Lower lobe of right lung (tissue), 2 donors: ENCODE measurements at regions not wholly inside any gene's neighbourhood (a gene's known extent, or its start where the extent isn't known, plus 50 kb on each side); places are given as distances from the start of the nearest gene placed in this dataset.

Source experiments
- ATAC-seq, 2 donors: fragments of 200-7000 bp; cut with Tn5 transposase; one replicate each; pipeline ENCODE4 v1.9.1; 2020 to 2022; ENCODE audit warnings: mild to moderate bottlenecking in 2 of 2, moderate library complexity in 2 of 2
- DNase-seq: peaks from one replicate; pipeline ENCODE4 v3.0.0-alpha.2; 2020
- H3K27ac ChIP-seq: fragments of 200-600 bp; one replicate; pipeline ENCODE4 v1.8.0; 2022
- H3K27me3 ChIP-seq: fragments of 200-600 bp; one replicate; pipeline ENCODE4 v1.8.0; 2022; ENCODE audit warnings: low read depth
- H3K36me3 ChIP-seq: fragments of 200-600 bp; one replicate; pipeline ENCODE4 v1.8.0; 2022; ENCODE audit warnings: mild to moderate bottlenecking
- H3K4me1 ChIP-seq: fragments of 200-600 bp; one replicate; pipeline ENCODE4 v1.8.0; 2022
- H3K4me3 ChIP-seq: fragments of 200-600 bp; one replicate; pipeline ENCODE4 v1.8.0; 2022; ENCODE audit warnings: mild to moderate bottlenecking
- H3K9me3 ChIP-seq: fragments of 200-600 bp; one replicate; pipeline ENCODE4 v1.8.0; 2022
- CTCF ChIP-seq: fragments of 200-600 bp; IDR thresholded peaks from one replicate; pipeline ENCODE4 v1.8.0; 2022; ENCODE audit warnings: antibody characterized with exemption, mild to moderate bottlenecking
- intact Hi-C: fragments of 100-400 bp; cut with DNase I; formaldehyde crosslinking; loops from one replicate; pipeline ENCODE4 v1.11.0; 2022
- donor health status: DM: no; HTN: yes; CAD: no; lungs with severe emphysema.

- ATAC-seq, result no peak
- Histone ChIP-seq H3K4me1 (no peaks in the 10 kb centered on the region), H3K27ac (no peak overlapping the region), H3K4me3 (no peak overlapping the region), H3K9me3 (no peaks in the 10 kb centered on the region), H3K27me3 (no peaks in the 10 kb centered on the region), H3K36me3 (no peaks in the 10 kb centered on the region)
- no peak for DNase-seq
- intact Hi-C loops, result no loop called here
- no peak for TF ChIP-seq CTCF
Observed at GRCh38 chr12:13428538-13429265, 232.2 kb downstream of the EMP1 start.

- Histone ChIP-seq H3K4me1 (no peaks in the 10 kb centered on the region), H3K27ac (no peak overlapping the region), H3K36me3 (no peaks in the 10 kb centered on the region), H3K4me3 (no peak overlapping the region), H3K9me3 (no peaks in the 10 kb centered on the region), H3K27me3 (no peaks in the 10 kb centered on the region)
- ATAC-seq (no peak), DNase-seq (no peak)
- intact Hi-C loops, result no loop called here
- no peak for TF ChIP-seq CTCF
Observed at GRCh38 chr12:13425766-13426165, 229.2 kb downstream of the EMP1 start.

DNA sequence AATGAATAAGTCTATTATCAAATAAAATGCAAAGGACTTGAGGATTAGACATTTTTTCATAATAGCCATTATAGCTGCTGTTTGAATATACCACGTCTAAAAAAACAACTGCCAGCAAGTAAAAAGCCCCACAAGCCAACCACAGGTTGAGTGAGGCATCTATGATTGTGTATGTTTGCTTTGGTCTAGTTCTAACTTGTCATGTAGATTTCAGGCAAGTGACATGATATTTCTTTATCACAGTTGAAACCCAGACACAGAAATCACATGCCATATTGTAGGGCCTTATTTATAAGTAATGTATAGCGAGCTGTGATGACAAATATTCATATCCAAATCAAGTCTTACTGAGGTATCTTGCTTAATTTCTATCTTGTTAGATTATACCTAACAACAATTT is 225.8 kb downstream of the EMP1 start:
- H3K4me3 ChIP-seq, result no peak overlapping the region
- DNase-seq, result no peak
- no peaks in the 10 kb centered on the region for H3K27me3 ChIP-seq
- intact Hi-C loops, result no loop called here
- no peak overlapping the region for H3K27ac ChIP-seq
- H3K36me3 ChIP-seq, result no peaks in the 10 kb centered on the region
- H3K4me1 ChIP-seq, result no peaks in the 10 kb centered on the region
- no peak for ATAC-seq
- H3K9me3 ChIP-seq, result no peaks in the 10 kb centered on the region
- no peak for TF ChIP-seq CTCF

- H3K9me3 ChIP-seq, result no peaks in the 10 kb centered on the region
- intact Hi-C loops, result no loop called here
- H3K36me3 ChIP-seq, result no peaks in the 10 kb centered on the region
- H3K4me3 ChIP-seq, result no peak overlapping the region
- ATAC-seq (no peak), DNase-seq (no peak)
- H3K27ac ChIP-seq, result no peak overlapping the region
- H3K4me1 ChIP-seq, result no peaks in the 10 kb centered on the region
- no peaks in the 10 kb centered on the region for H3K27me3 ChIP-seq
- TF ChIP-seq CTCF, result no peak
Observed at GRCh38 chr12:13417516-13417915, 221.0 kb downstream of the EMP1 start.

DNA sequence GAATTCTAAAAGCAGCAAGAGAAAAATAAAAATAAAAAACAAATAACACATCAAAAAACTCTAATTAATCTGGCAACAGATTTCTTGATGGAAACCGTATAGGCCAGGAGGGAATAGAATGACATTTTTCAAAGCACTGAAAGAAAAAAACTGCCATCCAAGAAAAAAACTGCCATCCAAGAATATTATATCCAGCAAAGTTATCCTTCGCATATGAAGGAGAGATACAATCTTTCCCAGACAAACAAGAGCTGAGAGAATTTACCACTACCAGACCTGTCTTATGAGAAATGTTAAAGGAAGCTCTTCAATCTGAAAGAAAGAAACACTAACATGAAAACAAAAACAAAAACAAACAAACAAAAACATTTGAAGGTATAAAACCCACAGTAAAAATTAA is 214.8 kb downstream of the EMP1 start:
- intact Hi-C loops, result no loop called here
- ATAC-seq (no peak), DNase-seq (no peak)
- peaks cover 15% of the 10 kb centered on the region for H3K9me3 ChIP-seq
- no peaks in the 10 kb centered on the region for H3K27me3 ChIP-seq
- H3K4me3 ChIP-seq, result no peak overlapping the region
- H3K4me1 ChIP-seq, result no peaks in the 10 kb centered on the region
- no peaks in the 10 kb centered on the region for H3K36me3 ChIP-seq
- H3K27ac ChIP-seq, result no peak overlapping the region
- TF ChIP-seq CTCF, result no peak
